NCI-H524 treated with DMSO at 0.1 percent for 48 hours (cell line): ENCODE measurements at regions not wholly inside any gene's neighbourhood (a gene's known extent, or its start where the extent isn't known, plus 50 kb on each side); places are given as distances from the start of the nearest gene placed in this dataset.
"Not testable (repeated sequence)": the region's sequence is repeated elsewhere in the genome, so short reads cannot be mapped to it uniquely, and the experiment has no call there.

ENCODE experiments used
- DNase-seq: peaks from one replicate; lab custom pipeline; 2025; lab: John Stamatoyannopoulos, UW

GRCh38 chr1:234842726-234843641, 233.0 kb upstream of the IRF2BP2 start:
- DNase-seq, result no peak

GRCh38 chr1:234841710-234842231, 231.8 kb upstream of the IRF2BP2 start:
- no peak for DNase-seq

- no peak for DNase-seq
Observed at GRCh38 chr1:234841281-234841680, 231.3 kb upstream of the IRF2BP2 start.

GRCh38 chr1:234840843-234841242, 230.9 kb upstream of the IRF2BP2 start:
- no peak for DNase-seq

- DNase-seq, result no peak
Observed at GRCh38 chr1:234840253-234840652, 230.3 kb upstream of the IRF2BP2 start.

GRCh38 chr1:234839663-234840062, 229.7 kb upstream of the IRF2BP2 start:
- no peak for DNase-seq

- no peak for DNase-seq
Observed at GRCh38 chr1:234838820-234839219, 228.8 kb upstream of the IRF2BP2 start.

- DNase-seq, result no peak
Observed at GRCh38 chr1:234838182-234838581, 228.2 kb upstream of the IRF2BP2 start.

GRCh38 chr1:234837713-234838112, 227.7 kb upstream of the IRF2BP2 start:
- no peak for DNase-seq

GRCh38 chr1:234836776-234837357, 226.9 kb upstream of the IRF2BP2 start:
- no peak for DNase-seq

- no peak for DNase-seq
Observed at GRCh38 chr1:234836045-234836681, 226.2 kb upstream of the IRF2BP2 start.

GRCh38 chr1:234835239-234835638, 225.3 kb upstream of the IRF2BP2 start:
- DNase-seq, result no peak

- no peak for DNase-seq
Observed at GRCh38 chr1:234833646-234834045, 223.7 kb upstream of the IRF2BP2 start.

- DNase-seq, result no peak
Observed at GRCh38 chr1:234833118-234833517, 223.1 kb upstream of the IRF2BP2 start.

- no peak for DNase-seq
Observed at GRCh38 chr1:234827656-234828055, 217.7 kb upstream of the IRF2BP2 start.

- DNase-seq, result no peak
Observed at GRCh38 chr1:234827181-234827580, 217.2 kb upstream of the IRF2BP2 start.

- DNase-seq, result no peak
Observed at GRCh38 chr1:234826352-234826751, 216.4 kb upstream of the IRF2BP2 start.

- no peak for DNase-seq
Observed at GRCh38 chr1:234825498-234826165, 215.7 kb upstream of the IRF2BP2 start.

GRCh38 chr1:234824836-234825235, 214.9 kb upstream of the IRF2BP2 start:
- DNase-seq, result not testable (repeated sequence)

- no peak for DNase-seq
Observed at GRCh38 chr1:234823191-234824176, 213.5 kb upstream of the IRF2BP2 start.

- no peak for DNase-seq
Observed at GRCh38 chr1:234821840-234822239, 211.9 kb upstream of the IRF2BP2 start.
